HCT116 (cell line): ENCODE measurements at regions not wholly inside any gene's neighbourhood (a gene's known extent, or its start where the extent isn't known, plus 50 kb on each side); places are given as distances from the start of the nearest gene placed in this dataset.

ENCODE experiments used
- ATAC-seq: fragments of 200-7000 bp; cut with Tn5 transposase; 2 replicates; pipeline ENCODE4 v1.9.1; 2020; ENCODE audit warnings: mild to moderate bottlenecking, moderate library complexity
- BruUV-seq: library from RNA; stranded (reverse); fragments of 400-500 nt; replicated peaks from 2 replicates; lab custom pipeline; 2021; lab: Mats Ljungman, UMichigan
- CTCF ChIA-PET: fragments of 300-600 bp; sonication (Branson Sonifier 250); formaldehyde crosslinking; loops from one replicate; lab custom pipeline; 2021; ENCODE audit warnings: antibody characterized with exemption; lab: Charles Lee
- POLR2A ChIA-PET: fragments of 300-600, 350-600 bp; sonication (Branson Sonifier 250); formaldehyde crosslinking; loops from one replicate; lab custom pipeline; 2021; ENCODE audit warnings: antibody characterized with exemption; lab: Charles Lee
- RAD21 ChIA-PET, 2 experiments: fragments of 300-600 bp; sonication (Branson Sonifier 250); formaldehyde crosslinking; loops; one replicate each; lab custom pipeline; 2023; ENCODE audit warnings: low total read pairs in 2 of 2; ENCODE audit not compliant: uncharacterized antibody in 2 of 2, unreplicated experiment in 2 of 2, low non-redundant PET in 1 of 2; lab: Charles Lee
- DNase-seq: peaks from one replicate; pipeline ENCODE4 v3.0.0-alpha.2; 2010; ENCODE audit warnings: low read depth, low spot score
- H2AFZ ChIP-seq: fragments of 200-600 bp; shearing (Covaris generic), sonication (generic); 2 replicates; pipeline ENCODE4 v1.6.1; 2017; ENCODE audit warnings: low read depth, mixed run types, mixed read lengths, antibody characterized with exemption, low read length; ENCODE audit not compliant: poor library complexity, severe bottlenecking
- H3K27ac ChIP-seq: 2 replicates; pipeline ENCODE4 v1.5.1; 2012; ENCODE audit warnings: low read depth, low read length
- H3K27me3 ChIP-seq: fragments of 200-600 bp; sonication (generic); 2 replicates; pipeline ENCODE4 v1.6.1; 2016; ENCODE audit warnings: mixed run types, low read length, mixed read lengths; ENCODE audit not compliant: insufficient read depth
- H3K36me3 ChIP-seq, 2 experiments: fragments of 200-500 bp in 1 of 2; fragments of 200-600 bp in 1 of 2; sonication (Bioruptor generic) in 1 of 2; sonication (generic) in 1 of 2; 2 replicates each; pipeline versions ENCODE4 v1.5.1 to v1.6.1; 2014 to 2016; ENCODE audit warnings: low read length in 2 of 2, inconsistent platforms in 1 of 2, mixed read lengths in 1 of 2, mixed run types in 1 of 2; ENCODE audit not compliant: insufficient read depth in 2 of 2, control insufficient read depth in 1 of 2
- H3K4me1 ChIP-seq, 2 experiments: fragments of 200-600 bp in 1 of 2; sonication (generic) in 1 of 2; 2 replicates each; pipeline versions ENCODE4 v1.5.1 to v1.6.1; 2012 to 2017; ENCODE audit warnings: low read length in 2 of 2, inconsistent platforms in 1 of 2, mild to moderate bottlenecking in 1 of 2, mixed read lengths in 1 of 2, mixed run types in 1 of 2, moderate library complexity in 1 of 2; ENCODE audit not compliant: insufficient read depth in 2 of 2, control insufficient read depth in 1 of 2
- H3K4me2 ChIP-seq: fragments of 200-600 bp; sonication (generic); 2 replicates; pipeline ENCODE4 v1.6.1; 2017; ENCODE audit warnings: mixed run types, low read length, mixed read lengths
- H3K4me3 ChIP-seq, 2 experiments: fragments of 200-600 bp in 1 of 2; sonication (generic) in 1 of 2; replicated peaks in 1 of 2; 2 replicates each; pipeline ENCODE4 v1.5.1; 2011 to 2016; ENCODE audit warnings: low read length in 2 of 2, control low read depth in 1 of 2, low read depth in 1 of 2, mild to moderate bottlenecking in 1 of 2, mixed read lengths in 1 of 2, mixed run types in 1 of 2
- H3K79me2 ChIP-seq: fragments of 200-600 bp; sonication (generic); 2 replicates; pipeline ENCODE4 v1.6.1; 2017; ENCODE audit warnings: mild to moderate bottlenecking, mixed run types, low read length, moderate library complexity, mixed read lengths; ENCODE audit not compliant: insufficient read depth
- H3K9ac ChIP-seq: fragments of 200-600 bp; sonication (generic); 2 replicates; pipeline ENCODE4 v1.6.1; 2016; ENCODE audit warnings: low read length, mixed read lengths
- H3K9me2 ChIP-seq: fragments of 200-600 bp; sonication (generic), shearing (Covaris generic); 2 replicates; pipeline ENCODE4 v1.6.1; 2017; ENCODE audit warnings: mixed run types, mild to moderate bottlenecking, moderate library complexity; ENCODE audit not compliant: insufficient read depth
- H3K9me3 ChIP-seq, 2 experiments: fragments of 200-500 bp in 1 of 2; fragments of 200-600 bp in 1 of 2; sonication (Bioruptor generic) in 1 of 2; sonication (generic) in 1 of 2; 2 replicates each; pipeline ENCODE4 v1.6.1; 2014 to 2017; ENCODE audit warnings: low read length in 2 of 2, mixed read lengths in 2 of 2, inconsistent platforms in 1 of 2, low read depth in 1 of 2, mild to moderate bottlenecking in 1 of 2, mixed run types in 1 of 2, moderate library complexity in 1 of 2; ENCODE audit not compliant: control insufficient read depth in 1 of 2, insufficient read depth in 1 of 2
- H4K20me1 ChIP-seq: fragments of 200-600 bp; sonication (generic), shearing (Covaris generic); 2 replicates; pipeline ENCODE4 v1.6.1; 2017; ENCODE audit warnings: mixed run types, mild to moderate bottlenecking, moderate library complexity; ENCODE audit not compliant: insufficient read depth
- CBX3 ChIP-seq: IDR thresholded peaks from 2 replicates; pipeline ENCODE4 v1.6.1; 2012; ENCODE audit warnings: low read depth
- CEBPB ChIP-seq: IDR thresholded peaks from 2 replicates; pipeline ENCODE4 v1.6.1; 2012; ENCODE audit warnings: low read depth
- ELF1 ChIP-seq: IDR thresholded peaks from 2 replicates; pipeline ENCODE4 v1.6.1; 2012; ENCODE audit warnings: low read depth, borderline replicate concordance
- EZH2phosphoT487 ChIP-seq: fragments of 200-600 bp; IDR thresholded peaks from 2 replicates; pipeline ENCODE4 v1.6.1; 2018; ENCODE audit warnings: antibody characterized with exemption, borderline replicate concordance
- JUND ChIP-seq: IDR thresholded peaks from 2 replicates; pipeline ENCODE4 v1.6.1; 2012
- POLR2AphosphoS5 ChIP-seq: IDR thresholded peaks from 2 replicates; pipeline ENCODE4 v1.6.1; 2011; ENCODE audit warnings: mild to moderate bottlenecking, low read depth, low read length, moderate library complexity
- RAD21 ChIP-seq: IDR thresholded peaks from 2 replicates; pipeline ENCODE4 v1.6.1; 2012; ENCODE audit warnings: low read depth, mild to moderate bottlenecking
- SIN3A ChIP-seq: IDR thresholded peaks from 2 replicates; pipeline ENCODE4 v1.6.1; 2012; ENCODE audit warnings: low read depth
- SP1 ChIP-seq: IDR thresholded peaks from 2 replicates; pipeline ENCODE4 v1.6.1; 2012; ENCODE audit warnings: low read depth
- SRF ChIP-seq: IDR thresholded peaks from 2 replicates; pipeline ENCODE4 v1.6.1; 2012; ENCODE audit warnings: low read depth
- TCF7L2 ChIP-seq: IDR thresholded peaks from 2 replicates; pipeline ENCODE4 v1.7.0; 2011; ENCODE audit warnings: borderline replicate concordance, inconsistent platforms; ENCODE audit not compliant: insufficient read depth, insufficient read length; ENCODE audit errors: extremely low read depth
- YY1 ChIP-seq: IDR thresholded peaks from 2 replicates; pipeline ENCODE4 v1.6.1; 2011; ENCODE audit warnings: low read length, low read depth, moderate library complexity, mild to moderate bottlenecking; ENCODE audit not compliant: insufficient replicate concordance; ENCODE audit errors: extremely low read depth
- ZBTB33 ChIP-seq: IDR thresholded peaks from 2 replicates; pipeline ENCODE4 v1.6.1; 2011; ENCODE audit warnings: mild to moderate bottlenecking, low read length, moderate library complexity; ENCODE audit not compliant: insufficient replicate concordance; ENCODE audit errors: extremely low read depth
- ZFX ChIP-seq: fragments of 450-650 bp; IDR thresholded peaks from 2 replicates; pipeline ENCODE4 v1.6.1; 2017
- ZNF274 ChIP-seq: fragments of 200-500 bp; sonication (Bioruptor generic); IDR thresholded peaks from 2 replicates; pipeline ENCODE4 v1.6.1; 2014; ENCODE audit warnings: mild to moderate bottlenecking, low read depth, low read length, inconsistent platforms
- intact Hi-C: fragments of 100-400 bp; cut with micrococcal nuclease; formaldehyde crosslinking; loops from 2 replicates; pipeline ENCODE4 v1.10.0; 2022

- Histone ChIP-seq H4K20me1 (no peaks in the 10 kb centered on the region), H3K9me3 (no peaks in the 10 kb centered on the region), H3K79me2 (no peaks in the 10 kb centered on the region), H3K9me2 (no peaks in the 10 kb centered on the region; the same call in 1 of the 2 replicates), H3K27me3 (no peaks in the 10 kb centered on the region), H3K4me1 (peaks cover 0 to 15% of the 10 kb centered on the region in 2 experiments; a peak in 1 of 4 replicates), H3K9ac (no peak overlapping the region), H3K4me2 (0 out of 2 replicates have a peak overlapping the region, but pooled peaks have one; percentile 10), H2AFZ (no peak overlapping the region), H3K36me3 (no peaks in the 10 kb centered on the region), H3K4me3 (no peak overlapping the region), H3K27ac (no peak overlapping the region)
- no peak for DNase-seq
- TF ChIP-seq SIN3A, result no peak
- TF ChIP-seq RAD21, result no peak
- no peak for TF ChIP-seq SRF
- no peak for TF ChIP-seq JUND
- no peak for TF ChIP-seq ZFX
- no peak for TF ChIP-seq CBX3
- TF ChIP-seq TCF7L2, result no peak
- TF ChIP-seq ELF1, result no peak
- TF ChIP-seq YY1, result no peak
- no peak for TF ChIP-seq POLR2AphosphoS5
- no peak for TF ChIP-seq EZH2phosphoT487
- no peak for TF ChIP-seq SP1
- TF ChIP-seq CEBPB, result no peak
- TF ChIP-seq ZNF274, result no peak
- no peak for TF ChIP-seq ZBTB33
- no TSS peak for BruUV-seq
- RAD21 ChIA-PET, result no interaction called here
- POLR2A ChIA-PET, result no interaction called here
- no peak for ATAC-seq
- CTCF ChIA-PET, result interaction anchor here (1.2 kb wide), 1 partner anchor 117 kb away, joined by 3 read pairs; no protein-coding TSS in a partner anchor
- intact Hi-C loops, result no loop called here
These were observed 135.2 kb upstream of the GDF10 start for GRCh38 chr10:47164800-47165128.
